ENCODE measurements at regions not wholly inside any gene's neighbourhood (a gene's known extent, or its start where the extent isn't known, plus 50 kb on each side); places are given as distances from the start of the nearest gene placed in this dataset.

- no peak overlapping the region for H3K27ac Mint-ChIP-seq
- no peaks in the 10 kb centered on the region for H3K27me3 Mint-ChIP-seq
- H3K4me3 Mint-ChIP-seq: no peak overlapping the region
- ATAC-seq (replicated peaks): no peak
- no peaks in the 10 kb centered on the region for H3K4me1 Mint-ChIP-seq
- H3K9me3 Mint-ChIP-seq: peaks cover 3% of the 10 kb centered on the region
- no peaks in the 10 kb centered on the region for H3K36me3 Mint-ChIP-seq (ENCODE audit: low read depth)
Measured at GRCh38 chr13:88042489-88042888, 371.3 kb downstream of the SLITRK5 start.

DNA sequence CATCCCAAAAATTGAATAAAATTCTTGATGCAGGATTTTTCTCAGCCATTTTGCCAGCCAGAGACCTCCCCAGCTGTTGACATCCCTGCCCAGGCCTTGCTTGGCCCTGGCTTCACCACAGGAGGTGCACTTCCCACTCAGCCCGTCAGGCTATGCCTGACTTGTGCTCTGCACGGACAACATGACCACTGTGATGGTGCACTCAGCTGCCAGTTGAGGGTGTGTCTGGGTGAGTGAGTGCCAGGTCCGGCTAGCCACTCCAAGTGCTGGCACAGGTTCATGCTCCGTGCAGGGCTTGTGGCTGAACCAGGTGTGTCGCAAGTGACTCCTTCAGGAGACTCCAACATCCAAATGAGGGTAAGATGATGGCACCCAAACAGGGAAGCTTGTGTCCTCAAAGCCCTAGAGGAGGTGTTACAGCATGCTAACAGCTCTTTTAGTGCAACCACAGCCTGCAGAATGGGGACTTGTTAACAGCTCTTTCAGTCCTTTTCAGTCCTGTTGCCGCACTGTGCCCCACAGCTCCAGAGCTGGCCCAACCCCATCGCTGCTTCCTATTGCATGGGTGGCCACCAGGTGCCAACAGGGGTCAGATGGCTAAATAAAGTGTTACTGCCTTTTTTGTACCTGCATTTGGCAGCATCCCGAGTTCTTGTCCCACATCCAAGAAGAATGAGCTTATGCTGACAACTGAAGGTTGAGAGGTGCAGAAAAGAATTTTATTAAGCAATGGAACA is 380.7 kb downstream of the SLITRK5 start:
- H3K4me1 Mint-ChIP-seq: no peaks in the 10 kb centered on the region
- ATAC-seq (replicated peaks): no peak
- no peak overlapping the region for H3K4me3 Mint-ChIP-seq
- peaks cover 12% of the 10 kb centered on the region for H3K9me3 Mint-ChIP-seq
- H3K36me3 Mint-ChIP-seq (ENCODE audit: low read depth): no peaks in the 10 kb centered on the region
- H3K27ac Mint-ChIP-seq: no peak overlapping the region
- no peaks in the 10 kb centered on the region for H3K27me3 Mint-ChIP-seq

GRCh38 chr13:88063741-88064140 is 392.6 kb downstream of the SLITRK5 start:
- Mint-ChIP-seq H3K4me1 (no peaks in the 10 kb centered on the region), H3K36me3 (ENCODE audit: low read depth) (no peaks in the 10 kb centered on the region), H3K4me3 (no peak overlapping the region), H3K27ac (no peak overlapping the region), H3K9me3 (peaks cover 24% of the 10 kb centered on the region), H3K27me3 (no peaks in the 10 kb centered on the region)
- ATAC-seq (replicated peaks): no peak

DNA sequence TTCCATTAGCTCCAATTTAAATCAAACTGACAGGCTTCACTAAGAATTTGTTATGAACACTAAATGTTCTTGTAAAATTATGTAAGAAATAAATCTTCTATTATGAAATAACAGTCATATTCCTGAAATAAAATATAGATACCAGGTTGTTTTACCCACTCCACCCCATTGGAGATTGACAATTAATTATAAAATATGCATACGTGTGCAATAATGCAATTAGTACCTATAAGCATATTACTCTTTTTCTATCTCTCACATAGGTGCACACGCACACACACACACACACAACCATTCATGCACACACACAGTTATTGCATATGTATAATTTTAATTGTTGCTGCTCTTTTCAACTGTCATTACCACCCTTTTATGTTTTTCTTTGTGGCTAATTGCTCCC is 395.7 kb downstream of the SLITRK5 start:
- Mint-ChIP-seq H3K9me3 (peaks cover 14% of the 10 kb centered on the region), H3K36me3 (ENCODE audit: low read depth) (no peaks in the 10 kb centered on the region), H3K27me3 (no peaks in the 10 kb centered on the region), H3K4me3 (no peak overlapping the region), H3K27ac (no peak overlapping the region), H3K4me1 (no peaks in the 10 kb centered on the region)
- ATAC-seq (replicated peaks): no peak

DNA sequence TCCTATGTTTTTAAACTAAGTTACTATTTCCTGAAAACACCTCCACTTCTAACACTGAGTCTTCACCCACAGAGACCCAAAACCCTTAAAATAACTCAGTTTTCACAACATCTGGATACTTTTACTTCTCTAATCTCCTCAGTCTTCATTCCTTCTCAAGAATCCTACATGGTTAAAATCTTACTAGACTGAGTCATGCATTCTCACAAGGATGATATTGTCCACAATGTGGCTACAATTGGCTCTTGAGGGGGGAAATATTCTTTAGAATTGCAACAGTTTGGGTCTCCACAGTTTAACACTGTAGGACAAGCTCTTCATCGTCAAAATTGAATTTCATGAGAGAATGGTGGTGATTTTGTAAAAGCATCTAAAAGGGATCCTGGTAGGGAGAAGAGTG is 397.1 kb downstream of the SLITRK5 start:
- Mint-ChIP-seq H3K9me3 (peaks cover 10% of the 10 kb centered on the region), H3K27ac (no peak overlapping the region)

DNA sequence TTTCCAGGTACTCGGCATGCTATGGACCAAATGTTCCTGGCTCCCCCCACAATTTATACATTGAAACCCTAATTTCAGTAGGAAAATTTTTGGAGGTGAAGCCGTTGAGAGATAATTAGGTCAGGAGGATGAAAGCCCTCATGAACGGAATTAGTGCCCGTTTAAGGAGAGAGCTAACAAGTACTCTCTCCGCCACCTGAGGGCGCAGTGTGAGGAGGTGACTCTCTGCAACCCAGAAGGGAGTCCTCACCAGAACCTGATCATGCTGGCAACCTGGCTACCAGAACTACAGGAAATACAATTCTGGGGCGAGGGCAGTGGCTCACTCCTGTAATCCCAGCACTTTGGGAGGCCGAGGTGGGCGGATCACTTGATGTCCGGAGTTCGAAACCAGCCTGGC is 397.8 kb downstream of the SLITRK5 start:
- Mint-ChIP-seq H3K27me3 (no peaks in the 10 kb centered on the region), H3K9me3 (peaks cover 10% of the 10 kb centered on the region), H3K4me1 (no peaks in the 10 kb centered on the region), H3K36me3 (ENCODE audit: low read depth) (no peaks in the 10 kb centered on the region), H3K4me3 (no peak overlapping the region), H3K27ac (no peak overlapping the region)
- no peak for ATAC-seq (replicated peaks)

More for the DNA sequence above, 397.1 kb downstream of the SLITRK5 start:
- no peaks in the 10 kb centered on the region for H3K27me3 Mint-ChIP-seq
- H3K4me1 Mint-ChIP-seq: no peaks in the 10 kb centered on the region
- no peaks in the 10 kb centered on the region for H3K36me3 Mint-ChIP-seq (ENCODE audit: low read depth)
- no peak overlapping the region for H3K4me3 Mint-ChIP-seq
- no peak for ATAC-seq (replicated peaks)

- no peak overlapping the region for H3K4me3 Mint-ChIP-seq
- H3K9me3 Mint-ChIP-seq: peaks cover 9% of the 10 kb centered on the region
- no peaks in the 10 kb centered on the region for H3K4me1 Mint-ChIP-seq
- no peak overlapping the region for H3K27ac Mint-ChIP-seq
- no peak for ATAC-seq (replicated peaks)
- H3K27me3 Mint-ChIP-seq: no peaks in the 10 kb centered on the region
- H3K36me3 Mint-ChIP-seq (ENCODE audit: low read depth): no peaks in the 10 kb centered on the region
Measured at GRCh38 chr13:88071371-88071770, 400.2 kb downstream of the SLITRK5 start.

- Mint-ChIP-seq H3K4me3 (no peak overlapping the region), H3K36me3 (ENCODE audit: low read depth) (no peaks in the 10 kb centered on the region), H3K4me1 (no peaks in the 10 kb centered on the region), H3K27ac (no peak overlapping the region), H3K9me3 (peaks cover 10% of the 10 kb centered on the region), H3K27me3 (no peaks in the 10 kb centered on the region)
- ATAC-seq (replicated peaks): no peak
Measured at GRCh38 chr13:88074794-88075510, 403.8 kb downstream of the SLITRK5 start.

GRCh38 chr13:88085036-88085435 is 413.9 kb downstream of the SLITRK5 start:
- Mint-ChIP-seq H3K36me3 (ENCODE audit: low read depth) (no peaks in the 10 kb centered on the region), H3K27ac (no peak overlapping the region), H3K4me1 (no peaks in the 10 kb centered on the region), H3K27me3 (no peaks in the 10 kb centered on the region), H3K9me3 (peaks cover 14% of the 10 kb centered on the region), H3K4me3 (no peak overlapping the region)
- ATAC-seq (replicated peaks): no peak

DNA sequence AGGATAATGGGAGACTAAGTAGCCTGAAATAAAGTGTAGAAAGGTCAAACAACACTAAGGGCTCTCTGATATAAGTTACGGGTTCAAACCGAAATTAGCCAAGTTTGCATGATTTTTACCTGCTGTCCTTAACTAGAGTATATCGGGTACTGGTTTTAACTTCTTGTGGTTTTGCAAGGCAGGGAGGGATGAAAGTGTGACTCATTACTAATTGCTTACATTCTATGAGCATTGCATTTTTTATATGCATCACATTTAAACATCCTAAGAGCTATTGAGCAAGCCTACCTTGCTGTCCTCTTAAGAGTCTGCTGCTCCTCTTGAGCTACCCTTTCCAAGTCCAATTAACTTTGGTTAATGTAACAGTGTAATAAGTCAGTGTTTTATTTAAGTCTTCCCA is 415.4 kb downstream of the SLITRK5 start:
- Mint-ChIP-seq H3K9me3 (peaks cover 18% of the 10 kb centered on the region), H3K36me3 (ENCODE audit: low read depth) (no peaks in the 10 kb centered on the region), H3K4me1 (no peaks in the 10 kb centered on the region), H3K27ac (no peak overlapping the region), H3K4me3 (no peak overlapping the region), H3K27me3 (no peaks in the 10 kb centered on the region)
- ATAC-seq (replicated peaks): no peak

DNA sequence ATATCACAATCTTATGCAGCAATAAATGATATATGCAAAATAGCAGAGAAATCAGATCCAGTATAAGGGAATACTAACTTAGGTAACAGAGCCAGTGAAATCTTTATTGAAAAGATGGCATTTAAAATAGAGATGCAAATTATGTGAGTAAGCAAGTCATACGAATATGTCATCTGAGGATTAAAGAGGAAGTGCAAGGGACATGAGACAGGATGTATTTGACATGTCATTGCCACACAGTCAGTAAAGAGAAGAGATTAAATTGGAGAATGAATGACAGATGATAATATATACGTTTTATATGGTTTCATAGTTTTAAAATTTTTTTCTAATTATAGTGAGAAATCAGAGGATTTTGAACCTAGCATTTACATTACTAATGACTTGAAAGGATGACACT is 426.4 kb downstream of the SLITRK5 start:
- ATAC-seq (replicated peaks): no peak
- Mint-ChIP-seq H3K27ac (no peak overlapping the region), H3K36me3 (ENCODE audit: low read depth) (no peaks in the 10 kb centered on the region), H3K4me3 (no peak overlapping the region), H3K27me3 (no peaks in the 10 kb centered on the region), H3K9me3 (peaks cover 14% of the 10 kb centered on the region), H3K4me1 (no peaks in the 10 kb centered on the region)

DNA sequence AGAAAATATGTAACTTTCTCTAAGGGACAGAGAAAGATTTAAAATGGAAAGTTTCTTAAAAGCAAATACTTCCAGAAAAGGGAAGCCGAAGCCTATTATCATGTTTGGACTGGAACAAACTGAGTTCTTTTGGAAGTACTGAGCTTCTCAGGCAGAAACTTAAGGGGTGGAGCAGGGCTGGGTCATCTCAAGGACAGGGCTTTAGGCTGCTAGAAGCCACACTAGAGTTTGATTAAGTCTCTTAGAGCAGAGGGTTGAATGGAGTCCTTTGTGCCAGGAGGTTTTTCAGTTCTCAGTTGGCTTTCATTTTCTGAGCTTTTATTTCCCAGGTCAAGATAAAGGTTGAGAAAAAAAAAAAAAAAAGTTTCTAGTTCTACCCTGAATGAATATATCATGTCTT is 432.7 kb downstream of the SLITRK5 start:
- H3K27me3 Mint-ChIP-seq: no peaks in the 10 kb centered on the region
- H3K4me3 Mint-ChIP-seq: no peak overlapping the region
- no peaks in the 10 kb centered on the region for H3K36me3 Mint-ChIP-seq (ENCODE audit: low read depth)
- no peak overlapping the region for H3K27ac Mint-ChIP-seq
- ATAC-seq (replicated peaks): no peak
- H3K4me1 Mint-ChIP-seq: no peaks in the 10 kb centered on the region
- peaks cover 16% of the 10 kb centered on the region for H3K9me3 Mint-ChIP-seq

DNA sequence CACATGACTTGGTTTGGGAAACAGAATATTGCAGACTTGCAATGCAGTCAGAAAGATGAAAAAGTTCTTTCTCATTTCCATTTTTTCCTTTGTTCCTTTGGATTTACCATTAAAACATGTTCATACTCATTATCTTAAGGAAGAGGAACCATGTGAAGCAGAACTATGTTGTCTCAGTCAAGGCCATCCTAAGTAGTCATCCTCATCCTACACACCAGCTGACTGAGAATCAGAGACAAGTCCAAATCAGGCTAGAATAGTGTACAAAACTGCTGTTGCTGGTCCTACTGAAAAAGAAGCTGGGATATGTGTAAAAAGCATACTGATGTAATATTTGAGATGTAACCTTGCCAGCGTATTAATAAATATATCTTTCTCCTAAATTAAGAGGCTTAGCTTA is 433.4 kb downstream of the SLITRK5 start:
- H3K36me3 Mint-ChIP-seq (ENCODE audit: low read depth): no peaks in the 10 kb centered on the region
- H3K9me3 Mint-ChIP-seq: peaks cover 16% of the 10 kb centered on the region
- no peak overlapping the region for H3K27ac Mint-ChIP-seq
- H3K4me1 Mint-ChIP-seq: no peaks in the 10 kb centered on the region
- H3K27me3 Mint-ChIP-seq: no peaks in the 10 kb centered on the region
- ATAC-seq (replicated peaks): no peak
- no peak overlapping the region for H3K4me3 Mint-ChIP-seq

DNA sequence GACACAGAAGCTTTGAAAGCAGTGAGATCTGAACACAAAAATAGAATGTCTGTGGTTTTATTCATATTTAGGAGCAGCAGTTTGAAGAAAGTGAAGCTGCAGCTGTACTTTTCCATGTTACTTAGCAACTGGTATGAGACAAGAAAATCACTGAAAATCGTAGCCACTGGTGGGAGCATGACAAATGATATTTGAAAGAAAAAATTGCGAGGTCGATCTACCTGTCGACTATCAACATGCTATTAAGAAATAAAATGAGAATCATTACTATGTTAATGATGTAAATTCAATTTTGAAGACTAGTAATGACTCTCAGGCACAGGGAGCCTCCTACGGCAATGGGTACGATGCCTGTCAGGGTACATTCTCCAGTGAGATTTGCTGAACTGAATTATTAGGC is 436.4 kb downstream of the SLITRK5 start:
- H3K4me3 Mint-ChIP-seq: no peak overlapping the region
- ATAC-seq (replicated peaks): no peak
- H3K36me3 Mint-ChIP-seq (ENCODE audit: low read depth): no peaks in the 10 kb centered on the region
- no peak overlapping the region for H3K27ac Mint-ChIP-seq
- H3K4me1 Mint-ChIP-seq: no peaks in the 10 kb centered on the region
- no peaks in the 10 kb centered on the region for H3K27me3 Mint-ChIP-seq
- peaks cover 10% of the 10 kb centered on the region for H3K9me3 Mint-ChIP-seq

DNA sequence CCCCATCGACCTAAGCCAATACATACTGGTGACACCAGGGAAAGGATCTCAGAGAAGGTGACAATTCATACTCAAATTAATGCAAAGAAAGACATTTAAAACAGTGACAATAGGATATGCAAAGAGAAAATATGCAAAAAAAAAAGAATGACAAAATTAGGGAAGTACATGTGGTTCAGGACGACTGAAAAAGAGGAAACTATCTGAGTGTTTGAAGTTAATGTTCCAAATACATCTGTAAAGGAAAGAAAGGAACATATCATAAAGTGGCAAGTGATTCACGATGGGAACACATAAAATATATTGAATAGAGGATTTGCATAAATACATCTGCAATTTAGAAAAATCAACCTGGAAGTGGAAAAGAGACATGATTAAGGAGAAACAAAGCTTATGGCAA is 441.4 kb downstream of the SLITRK5 start:
- Mint-ChIP-seq H3K4me3 (no peak overlapping the region), H3K36me3 (ENCODE audit: low read depth) (no peaks in the 10 kb centered on the region), H3K9me3 (peaks cover 20% of the 10 kb centered on the region), H3K27me3 (no peaks in the 10 kb centered on the region), H3K4me1 (no peaks in the 10 kb centered on the region), H3K27ac (no peak overlapping the region)
- ATAC-seq (replicated peaks): no peak

Data from activated T-helper 17 cell treated with anti-CD3 and anti-CD28 coated beads, Interleukin-2, amount 50 U/mL, for 72 hours (primary cell).